ENCODE measurements at regions not wholly inside any gene's neighbourhood (a gene's known extent, or its start where the extent isn't known, plus 50 kb on each side); places are given as distances from the start of the nearest gene placed in this dataset.

DNA sequence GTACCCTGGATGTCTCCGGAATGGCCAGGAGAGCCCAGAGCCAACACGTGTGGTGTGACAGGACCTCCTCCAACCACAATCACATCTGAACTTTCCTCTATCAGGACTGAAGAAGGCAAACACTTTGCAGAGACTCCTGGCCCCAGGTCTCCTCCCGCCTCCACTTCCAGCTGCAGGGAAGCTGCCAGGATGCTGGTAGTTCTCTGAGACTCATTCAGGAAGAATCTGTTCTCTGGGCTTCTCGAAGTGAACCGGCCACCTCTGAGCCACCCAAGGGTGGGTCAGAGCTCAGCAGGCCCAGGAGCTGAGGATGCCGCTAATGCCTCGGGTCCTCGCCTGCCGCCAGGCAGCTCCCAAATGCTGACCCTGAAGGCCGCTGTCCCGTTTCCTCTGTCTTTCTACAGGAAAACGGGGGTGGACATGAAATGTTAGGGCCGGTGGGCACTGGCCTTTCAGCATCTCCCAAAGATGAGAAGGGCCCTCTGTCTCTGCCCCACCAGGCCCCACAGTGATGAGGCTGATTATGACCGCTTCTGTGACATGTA lies 789.9 kb downstream of the BRD1 start:
- Histone ChIP-seq H3K79me2 (ENCODE audit: control insufficient read depth, low read length) (no peaks in the 10 kb centered on the region), H3K27me3 (ENCODE audit: control insufficient read depth, low read length) (no peaks in the 10 kb centered on the region), H3K9me3 (ENCODE audit: control insufficient read depth, insufficient read depth, low read length) (peaks cover 17% of the 10 kb centered on the region; the same call in 1 of the 2 replicates), H3K4me3 (ENCODE audit: low read length) (no peak overlapping the region), H3K9me2 (replicated peaks; ENCODE audit: control insufficient read depth, low read length) (no peaks in the 10 kb centered on the region), H4K20me1 (ENCODE audit: control insufficient read depth, insufficient read depth, low read depth, low read length) (no peaks in the 10 kb centered on the region), H3K27ac (ENCODE audit: low read depth, low read length) (no peak overlapping the region), H3K4me2 (ENCODE audit: low read length) (no peak overlapping the region), H3K36me3 (ENCODE audit: control insufficient read depth, low read length) (no peaks in the 10 kb centered on the region), H3F3A (ENCODE audit: control insufficient read depth, insufficient read depth) (no peaks in the 10 kb centered on the region), H3K4me1 (ENCODE audit: control insufficient read depth, low read length) (no peaks in the 10 kb centered on the region)
- TF ChIP-seq EZH2phosphoT487 (IDR thresholded peaks at IDR 0.05; ENCODE audit: borderline replicate concordance, low read length): no peak
- TF ChIP-seq, protein P1, sequence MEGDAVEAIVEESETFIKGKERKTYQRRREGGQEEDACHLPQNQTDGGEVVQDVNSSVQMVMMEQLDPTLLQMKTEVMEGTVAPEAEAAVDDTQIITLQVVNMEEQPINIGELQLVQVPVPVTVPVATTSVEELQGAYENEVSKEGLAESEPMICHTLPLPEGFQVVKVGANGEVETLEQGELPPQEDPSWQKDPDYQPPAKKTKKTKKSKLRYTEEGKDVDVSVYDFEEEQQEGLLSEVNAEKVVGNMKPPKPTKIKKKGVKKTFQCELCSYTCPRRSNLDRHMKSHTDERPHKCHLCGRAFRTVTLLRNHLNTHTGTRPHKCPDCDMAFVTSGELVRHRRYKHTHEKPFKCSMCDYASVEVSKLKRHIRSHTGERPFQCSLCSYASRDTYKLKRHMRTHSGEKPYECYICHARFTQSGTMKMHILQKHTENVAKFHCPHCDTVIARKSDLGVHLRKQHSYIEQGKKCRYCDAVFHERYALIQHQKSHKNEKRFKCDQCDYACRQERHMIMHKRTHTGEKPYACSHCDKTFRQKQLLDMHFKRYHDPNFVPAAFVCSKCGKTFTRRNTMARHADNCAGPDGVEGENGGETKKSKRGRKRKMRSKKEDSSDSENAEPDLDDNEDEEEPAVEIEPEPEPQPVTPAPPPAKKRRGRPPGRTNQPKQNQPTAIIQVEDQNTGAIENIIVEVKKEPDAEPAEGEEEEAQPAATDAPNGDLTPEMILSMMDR (IDR thresholded peaks at IDR 0.05; ENCODE audit: low read depth, low read length, poor library complexity, severe bottlenecking): no peak

DNA sequence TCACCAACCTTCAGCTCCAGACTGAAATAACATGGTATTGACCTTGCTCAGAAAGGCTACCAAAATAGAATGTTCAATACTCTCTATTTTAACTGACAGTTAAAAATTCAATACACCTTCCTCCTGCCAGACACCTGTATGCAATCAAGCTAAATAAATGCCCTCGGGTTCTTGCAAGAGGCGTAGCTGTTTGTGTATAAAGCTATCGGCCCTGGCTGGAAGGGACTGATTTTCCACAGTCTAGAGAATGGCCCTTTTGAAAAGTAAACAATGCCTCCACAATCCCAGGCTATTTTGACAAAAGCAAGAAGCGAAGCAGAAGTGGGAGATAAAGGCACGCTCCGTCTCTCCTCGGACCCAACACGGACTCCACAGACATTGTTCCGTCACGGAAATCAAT lies 791.2 kb downstream of the BRD1 start:
- Histone ChIP-seq H3K4me2 (ENCODE audit: low read length) (no peak overlapping the region), H3K27me3 (ENCODE audit: control insufficient read depth, low read length) (no peaks in the 10 kb centered on the region), H3K79me2 (ENCODE audit: control insufficient read depth, low read length) (no peaks in the 10 kb centered on the region), H3F3A (ENCODE audit: control insufficient read depth, insufficient read depth) (no peaks in the 10 kb centered on the region), H3K27ac (ENCODE audit: low read depth, low read length) (no peak overlapping the region), H3K9me2 (replicated peaks; ENCODE audit: control insufficient read depth, low read length) (no peaks in the 10 kb centered on the region), H3K4me1 (ENCODE audit: control insufficient read depth, low read length) (no peaks in the 10 kb centered on the region), H3K4me3 (ENCODE audit: low read length) (no peak overlapping the region), H3K9me3 (ENCODE audit: control insufficient read depth, insufficient read depth, low read length) (peaks cover 17% of the 10 kb centered on the region; the same call in 1 of the 2 replicates), H4K20me1 (ENCODE audit: control insufficient read depth, insufficient read depth, low read depth, low read length) (no peaks in the 10 kb centered on the region), H3K36me3 (ENCODE audit: control insufficient read depth, low read length) (no peaks in the 10 kb centered on the region)
- TF ChIP-seq, protein P1 (IDR thresholded peaks at IDR 0.05; ENCODE audit: low read depth, low read length, poor library complexity, severe bottlenecking): no peak

DNA sequence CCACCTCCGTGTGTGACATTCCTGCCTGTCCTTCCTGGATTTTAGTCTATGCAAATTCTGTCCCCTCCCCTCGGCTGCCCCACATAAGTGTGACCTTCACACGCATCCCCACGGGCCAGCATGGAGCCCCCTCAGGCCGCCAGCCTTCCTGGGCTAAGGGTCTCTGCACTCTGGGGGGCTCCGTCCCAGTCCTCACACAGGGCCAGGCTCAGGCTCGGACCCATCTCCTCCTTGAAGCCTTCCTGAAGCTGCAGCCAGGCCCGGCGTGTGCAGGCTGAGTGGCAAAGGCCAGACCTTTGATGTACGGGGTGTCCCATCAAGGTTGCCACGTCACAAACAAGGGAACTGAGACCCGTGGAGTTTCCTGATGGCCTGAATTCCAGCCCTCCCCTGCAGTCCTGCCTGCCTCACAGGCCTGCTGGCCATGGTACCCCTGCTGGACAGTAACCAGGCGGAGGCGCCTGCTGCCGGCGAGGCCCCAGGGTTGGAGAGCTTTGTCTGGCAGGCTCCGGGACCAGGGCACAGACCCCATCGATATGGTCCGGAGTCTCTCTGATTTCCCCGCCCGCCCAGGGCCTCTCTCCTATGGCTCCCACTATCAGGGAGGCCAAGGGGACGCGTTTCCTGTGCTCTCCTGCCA lies 791.7 kb downstream of the BRD1 start:
- peaks cover 17% of the 10 kb centered on the region; the same call in 1 of the 2 replicates for H3K9me3 ChIP-seq (ENCODE audit: control insufficient read depth, insufficient read depth, low read length)
- no peaks in the 10 kb centered on the region for H3K36me3 ChIP-seq (ENCODE audit: control insufficient read depth, low read length)
- no peaks in the 10 kb centered on the region for H3K79me2 ChIP-seq (ENCODE audit: control insufficient read depth, low read length)
- TF ChIP-seq, protein P1 (IDR thresholded peaks at IDR 0.05; ENCODE audit: low read depth, low read length, poor library complexity, severe bottlenecking): no peak
- TF ChIP-seq EZH2phosphoT487 (IDR thresholded peaks at IDR 0.05; ENCODE audit: borderline replicate concordance, low read length): no peak
- no peak overlapping the region for H3K27ac ChIP-seq (ENCODE audit: low read depth, low read length)
- H3F3A ChIP-seq (ENCODE audit: control insufficient read depth, insufficient read depth): no peaks in the 10 kb centered on the region
- H3K9me2 ChIP-seq (replicated peaks; ENCODE audit: control insufficient read depth, low read length): no peaks in the 10 kb centered on the region
- no peak overlapping the region for H3K4me3 ChIP-seq (ENCODE audit: low read length)
- no peaks in the 10 kb centered on the region for H3K27me3 ChIP-seq (ENCODE audit: control insufficient read depth, low read length)
- H4K20me1 ChIP-seq (ENCODE audit: control insufficient read depth, insufficient read depth, low read depth, low read length): no peaks in the 10 kb centered on the region
- no peak overlapping the region for H3K4me2 ChIP-seq (ENCODE audit: low read length)
- no peaks in the 10 kb centered on the region for H3K4me1 ChIP-seq (ENCODE audit: control insufficient read depth, low read length)
